ENCODE measurements at regions not wholly inside any gene's neighbourhood (a gene's known extent, or its start where the extent isn't known, plus 50 kb on each side); places are given as distances from the start of the nearest gene placed in this dataset.

- no peak overlapping the region for H2BK120ac ChIP-seq (replicated peaks; ENCODE audit: low read depth, low read length)
- H3K23me2 ChIP-seq (ENCODE audit: low read depth, low read length) = no peaks in the 10 kb centered on the region
- H4K8ac ChIP-seq (ENCODE audit: extremely low read depth, insufficient read depth, low read length) = no peak overlapping the region
- no peak overlapping the region for H2AFZ ChIP-seq (ENCODE audit: low read length)
- H2BK5ac ChIP-seq (ENCODE audit: low read depth, low read length) = no peak overlapping the region
- H3K23ac ChIP-seq (ENCODE audit: insufficient read length) = no peak overlapping the region
- no peaks in the 10 kb centered on the region for H3K9me3 ChIP-seq (ENCODE audit: insufficient read depth in 2 of 2, low read depth in 1 of 2, low read length in 1 of 2)
- no peak for DNase-seq (ENCODE audit: low read depth in 1 of 2, low spot score in 2 of 2)
- no peaks in the 10 kb centered on the region for H3K79me2 ChIP-seq (ENCODE audit: control insufficient read depth in 1 of 2, insufficient read depth in 2 of 2, low read length in 2 of 2)
- no peak overlapping the region for H3K14ac ChIP-seq (ENCODE audit: insufficient read length)
- no peaks in the 10 kb centered on the region for H4K20me1 ChIP-seq (replicated peaks in 1 of 2; ENCODE audit: control insufficient read depth in 1 of 2, insufficient read depth in 2 of 2, low read length in 2 of 2)
- no peak overlapping the region for H3K9ac ChIP-seq (replicated peaks in 1 of 4; ENCODE audit: extremely low read depth in 1 of 4, low read depth in 3 of 4, low read length in 3 of 4)
- no peaks in the 10 kb centered on the region for H3K36me3 ChIP-seq (ENCODE audit: control insufficient read depth in 2 of 4, insufficient read depth in 4 of 4, low read length in 3 of 4)
- POLR2A ChIA-PET (ENCODE audit: partially characterized antibody) = no interaction called here
- no peak overlapping the region for H2BK15ac ChIP-seq (ENCODE audit: low read length)
- no peak overlapping the region for H2BK12ac ChIP-seq (ENCODE audit: low read depth, low read length)
- no peak overlapping the region for H4K91ac ChIP-seq (replicated peaks; ENCODE audit: insufficient read length, low read length)
- H2AK5ac ChIP-seq (ENCODE audit: low read depth, low read length) = no peak overlapping the region
- no peak overlapping the region for H3K56ac ChIP-seq (replicated peaks; ENCODE audit: insufficient read length, low read depth, low read length)
- CTCF ChIA-PET (ENCODE audit: partially characterized antibody) = interaction anchor here (0.6 to 1.0 kb wide), 2 partner anchors 53 to 92 kb away, joined by 3 read pairs; no protein-coding TSS in a partner anchor
- no peak for FAIRE-seq
- H3K27me3 ChIP-seq (replicated peaks in 1 of 4; ENCODE audit: control insufficient read depth in 3 of 4, extremely low read depth in 1 of 4, insufficient read depth in 3 of 4, low read length in 3 of 4) = no peaks in the 10 kb centered on the region
- H3K4ac ChIP-seq (replicated peaks; ENCODE audit: insufficient read length, low read depth, low read length) = no peak overlapping the region
- no peaks in the 10 kb centered on the region for H3K4me1 ChIP-seq (replicated peaks in 1 of 4; ENCODE audit: control insufficient read depth in 3 of 4, insufficient read depth in 4 of 4, low read length in 3 of 4)
- WGBS, 2 experiments (ENCODE audit: extremely low coverage in 1 of 2, insufficient coverage in 1 of 2, insufficient read length in 1 of 2, insufficient replicate concordance in 2 of 2, low coverage in 1 of 2, low lambda C conversion rate in 2 of 2, missing lambda C conversion rate in 1 of 2) = 65% methylated on average over 6 of the region's 6 CpGs; no CpG with 5 or more reads in 1 of the 2 experiments
- H3K27ac ChIP-seq (ENCODE audit: low read depth, low read length) = no peak overlapping the region
- no peak for TF ChIP-seq TAF1 (IDR thresholded peaks at IDR 0.05; ENCODE audit: low read depth, low read length)
- peak; percentile 50; the same call in 1 of the 2 replicates for TF ChIP-seq JUND (IDR thresholded peaks at IDR 0.05; ENCODE audit: low read length)
- H3K79me1 ChIP-seq (ENCODE audit: low read depth, low read length) = no peaks in the 10 kb centered on the region
- no peak overlapping the region for H3K4me3 ChIP-seq (ENCODE audit: extremely low read depth in 1 of 4, insufficient read depth in 2 of 4, low read depth in 3 of 4, low read length in 4 of 4)
- no peak overlapping the region for H2BK20ac ChIP-seq (ENCODE audit: low read length)
- H4K5ac ChIP-seq (ENCODE audit: insufficient read length, low read depth, low read length) = no peak overlapping the region
- no peak overlapping the region for H3K4me2 ChIP-seq (ENCODE audit: insufficient read depth in 1 of 2, low read depth in 2 of 2, low read length in 2 of 2)
- no peak overlapping the region for H3K18ac ChIP-seq (ENCODE audit: extremely low read depth, low read length)
These were observed 155.0 kb upstream of the TSLP start for GRCh38 chr5:110916381-110917049.
